HEK293 (cell line): ENCODE measurements at regions not wholly inside any gene's neighbourhood (a gene's known extent, or its start where the extent isn't known, plus 50 kb on each side); places are given as distances from the start of the nearest gene placed in this dataset.
A peak's percentile ranks its signal among the peaks of the same experiment; 100 is the strongest.

Experiments used
- CTCF ChIA-PET: fragments of 350-600 bp; formaldehyde crosslinking; extraction: SDS; loops from one replicate; lab custom pipeline; 2021; ENCODE audit warnings: antibody characterized with exemption; lab: Yijun Ruan, JAX
- POLR2A ChIA-PET: fragments of 300-600 bp; formaldehyde crosslinking; extraction: SDS; loops from one replicate; lab custom pipeline; 2020; ENCODE audit warnings: antibody characterized with exemption, inconsistent platforms; lab: Yijun Ruan, JAX
- H3K27ac ChIP-seq: fragments of 200-500 bp; sonication (Bioruptor generic); 2 replicates; pipeline ENCODE4 v1.5.1; 2014; ENCODE audit warnings: low read depth, low read length, control low read depth, inconsistent platforms; ENCODE audit errors: extremely low read depth
- H3K36me3 ChIP-seq, 2 experiments: fragments of 200-500 bp in 1 of 2; sonication (Bioruptor generic) in 1 of 2; 1 replicate in 1 of 2; 2 replicates in 1 of 2; pipeline ENCODE4 v1.5.1; 2014 to 2017; ENCODE audit warnings: inconsistent platforms in 2 of 2, low read length in 2 of 2; ENCODE audit not compliant: control insufficient read depth in 2 of 2, insufficient read depth in 1 of 2
- H3K4me1 ChIP-seq: fragments of 200-500 bp; sonication (Bioruptor generic); 2 replicates; pipeline ENCODE4 v1.5.1; 2014; ENCODE audit warnings: mild to moderate bottlenecking, low read length, inconsistent platforms; ENCODE audit not compliant: control insufficient read depth, insufficient read depth
- H3K4me3 ChIP-seq: 2 replicates; pipeline ENCODE4 v1.5.1; 2011; ENCODE audit warnings: low read depth, mild to moderate bottlenecking, control low read depth, low read length, moderate library complexity
- H3K9me3 ChIP-seq: fragments of 200-500 bp; sonication (Bioruptor generic); 2 replicates; pipeline ENCODE4 v1.5.1; 2014; ENCODE audit warnings: low read depth, low read length, inconsistent platforms; ENCODE audit not compliant: control insufficient read depth, insufficient read depth
- ATF2 ChIP-seq: fragments of 450-650 bp; formaldehyde crosslinking; IDR thresholded peaks from 2 replicates; pipeline ENCODE4 v1.5.1; 2016; ENCODE audit warnings: missing biosample characterization, missing genetic modification characterization, low read depth
- BCL11A ChIP-seq: fragments of 450-650 bp; formaldehyde crosslinking; IDR thresholded peaks from 2 replicates; pipeline ENCODE4 v1.5.1; 2016; ENCODE audit warnings: low read depth, missing biosample characterization, missing genetic modification characterization
- HOXC10 ChIP-seq: sonication (generic); formaldehyde crosslinking; IDR thresholded peaks from 2 replicates; pipeline ENCODE4 v1.8.1; 2023; ENCODE audit warnings: mild to moderate bottlenecking, missing genetic modification reagents
- KLF10 ChIP-seq: fragments of 450-650 bp; IDR thresholded peaks from 2 replicates; pipeline ENCODE4 v1.5.1; 2018; ENCODE audit warnings: missing biosample characterization, mild to moderate bottlenecking, missing genetic modification characterization
- KLF16 ChIP-seq: fragments of 450-650 bp; formaldehyde crosslinking; IDR thresholded peaks from 2 replicates; pipeline ENCODE4 v1.5.1; 2017; ENCODE audit warnings: missing biosample characterization, missing genetic modification characterization
- MEIS1 ChIP-seq: sonication (generic); formaldehyde crosslinking; IDR thresholded peaks from 2 replicates; pipeline ENCODE4 v1.8.1; 2022; ENCODE audit warnings: missing genetic modification reagents, mild to moderate bottlenecking, borderline replicate concordance
- MYNN ChIP-seq: fragments of 450-650 bp; formaldehyde crosslinking; IDR thresholded peaks from 2 replicates; pipeline ENCODE4 v1.5.1; 2016; ENCODE audit warnings: missing biosample characterization, missing genetic modification characterization, borderline replicate concordance
- OSR2 ChIP-seq: fragments of 450-650 bp; formaldehyde crosslinking; IDR thresholded peaks from 2 replicates; pipeline ENCODE4 v1.5.1; 2016; ENCODE audit warnings: missing biosample characterization, missing genetic modification characterization
- PRDM1 ChIP-seq: fragments of 450-650 bp; formaldehyde crosslinking; IDR thresholded peaks from 2 replicates; pipeline ENCODE4; 2016; ENCODE audit warnings: missing biosample characterization, missing genetic modification characterization
- RBAK ChIP-seq: fragments of 450-650 bp; formaldehyde crosslinking; IDR thresholded peaks from 2 replicates; pipeline ENCODE4 v1.5.1; 2016; ENCODE audit warnings: missing biosample characterization, missing genetic modification characterization
- ZFHX2 ChIP-seq: fragments of 450-650 bp; formaldehyde crosslinking; conservative IDR thresholded peaks from 2 replicates; pipeline ENCODE4 v1.5.1; 2016; ENCODE audit warnings: missing biosample characterization, missing genetic modification characterization
- ZIC2 ChIP-seq: fragments of 450-650 bp; formaldehyde crosslinking; IDR thresholded peaks from 2 replicates; pipeline ENCODE4 v1.5.1; 2016; ENCODE audit warnings: missing biosample characterization, missing genetic modification characterization
- ZNF146 ChIP-seq: fragments of 450-650 bp; formaldehyde crosslinking; IDR thresholded peaks from 2 replicates; pipeline ENCODE4 v1.5.1; 2016; ENCODE audit warnings: missing biosample characterization, missing genetic modification characterization
- ZNF169 ChIP-seq: fragments of 450-650 bp; formaldehyde crosslinking; IDR thresholded peaks from 2 replicates; pipeline ENCODE4 v1.5.1; 2016; ENCODE audit warnings: missing biosample characterization, missing genetic modification characterization
- ZNF48 ChIP-seq: fragments of 450-650 bp; formaldehyde crosslinking; IDR thresholded peaks from 2 replicates; pipeline ENCODE4 v1.5.1; 2016; ENCODE audit warnings: missing biosample characterization, missing genetic modification characterization
- ZNF654 ChIP-seq: fragments of 450-650 bp; formaldehyde crosslinking; IDR thresholded peaks from 2 replicates; pipeline ENCODE4 v1.5.1; 2016; ENCODE audit warnings: low read depth, missing biosample characterization, missing genetic modification characterization
- ZNF785 ChIP-seq: fragments of 450-650 bp; formaldehyde crosslinking; IDR thresholded peaks from 2 replicates; pipeline ENCODE4 v1.5.1; 2016; ENCODE audit warnings: missing biosample characterization, missing genetic modification characterization
- ZNF837 ChIP-seq: fragments of 450-650 bp; formaldehyde crosslinking; IDR thresholded peaks from 2 replicates; pipeline ENCODE4 v1.5.1; 2016; ENCODE audit warnings: missing biosample characterization, missing genetic modification characterization
- ZSCAN5A ChIP-seq: fragments of 450-650 bp; formaldehyde crosslinking; IDR thresholded peaks from 2 replicates; pipeline ENCODE4 v1.5.1; 2016; ENCODE audit warnings: missing biosample characterization, missing genetic modification characterization
- TF ChIP-seq, protein P1 (sequence below): fragments of 450-650 bp; formaldehyde crosslinking; IDR thresholded peaks from 2 replicates; pipeline ENCODE4 v1.5.1; 2016; ENCODE audit warnings: missing biosample characterization, missing genetic modification characterization
- TF ChIP-seq, protein P2 (sequence below): fragments of 450-650 bp; formaldehyde crosslinking; IDR thresholded peaks from 2 replicates; pipeline ENCODE4 v1.5.1; 2016; ENCODE audit warnings: missing biosample characterization, missing genetic modification characterization
- TF ChIP-seq, protein P3 (sequence below): fragments of 450-650 bp; formaldehyde crosslinking; IDR thresholded peaks from 2 replicates; pipeline ENCODE4 v1.5.1; 2016; ENCODE audit warnings: missing biosample characterization, missing genetic modification characterization
- TF ChIP-seq, protein P4 (sequence below): fragments of 450-650 bp; formaldehyde crosslinking; IDR thresholded peaks from 2 replicates; pipeline ENCODE4 v1.5.1; 2016; ENCODE audit warnings: missing biosample characterization, missing genetic modification characterization, borderline replicate concordance

DNA sequence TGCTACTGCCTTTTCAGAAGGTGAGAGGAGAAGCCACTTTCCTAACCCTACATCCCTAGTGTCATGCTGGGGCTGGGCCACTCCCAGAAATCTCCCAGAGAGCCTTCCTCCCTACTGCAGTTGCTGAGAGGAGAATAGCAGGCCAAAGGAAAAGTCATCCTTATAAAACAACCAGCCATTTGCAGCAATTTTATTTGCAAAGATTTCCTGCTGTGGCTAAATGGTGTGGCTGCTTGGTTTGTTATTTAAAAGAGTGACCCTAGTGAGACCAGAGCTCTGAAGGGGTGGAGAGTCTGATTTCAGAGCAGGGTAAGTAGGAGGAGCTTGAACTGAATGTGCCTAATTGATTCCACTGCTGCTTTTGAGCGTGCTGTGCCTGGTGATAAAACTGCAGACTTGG lies 232.0 kb downstream of the GRIN2B start:
- ChIA-PET CTCF (interaction anchor here (1.0 kb wide), 1 partner anchor 233 kb away, joined by 3 read pairs; no protein-coding TSS in a partner anchor), POLR2A (no interaction called here)
- TF ChIP-seq, protein P1, sequence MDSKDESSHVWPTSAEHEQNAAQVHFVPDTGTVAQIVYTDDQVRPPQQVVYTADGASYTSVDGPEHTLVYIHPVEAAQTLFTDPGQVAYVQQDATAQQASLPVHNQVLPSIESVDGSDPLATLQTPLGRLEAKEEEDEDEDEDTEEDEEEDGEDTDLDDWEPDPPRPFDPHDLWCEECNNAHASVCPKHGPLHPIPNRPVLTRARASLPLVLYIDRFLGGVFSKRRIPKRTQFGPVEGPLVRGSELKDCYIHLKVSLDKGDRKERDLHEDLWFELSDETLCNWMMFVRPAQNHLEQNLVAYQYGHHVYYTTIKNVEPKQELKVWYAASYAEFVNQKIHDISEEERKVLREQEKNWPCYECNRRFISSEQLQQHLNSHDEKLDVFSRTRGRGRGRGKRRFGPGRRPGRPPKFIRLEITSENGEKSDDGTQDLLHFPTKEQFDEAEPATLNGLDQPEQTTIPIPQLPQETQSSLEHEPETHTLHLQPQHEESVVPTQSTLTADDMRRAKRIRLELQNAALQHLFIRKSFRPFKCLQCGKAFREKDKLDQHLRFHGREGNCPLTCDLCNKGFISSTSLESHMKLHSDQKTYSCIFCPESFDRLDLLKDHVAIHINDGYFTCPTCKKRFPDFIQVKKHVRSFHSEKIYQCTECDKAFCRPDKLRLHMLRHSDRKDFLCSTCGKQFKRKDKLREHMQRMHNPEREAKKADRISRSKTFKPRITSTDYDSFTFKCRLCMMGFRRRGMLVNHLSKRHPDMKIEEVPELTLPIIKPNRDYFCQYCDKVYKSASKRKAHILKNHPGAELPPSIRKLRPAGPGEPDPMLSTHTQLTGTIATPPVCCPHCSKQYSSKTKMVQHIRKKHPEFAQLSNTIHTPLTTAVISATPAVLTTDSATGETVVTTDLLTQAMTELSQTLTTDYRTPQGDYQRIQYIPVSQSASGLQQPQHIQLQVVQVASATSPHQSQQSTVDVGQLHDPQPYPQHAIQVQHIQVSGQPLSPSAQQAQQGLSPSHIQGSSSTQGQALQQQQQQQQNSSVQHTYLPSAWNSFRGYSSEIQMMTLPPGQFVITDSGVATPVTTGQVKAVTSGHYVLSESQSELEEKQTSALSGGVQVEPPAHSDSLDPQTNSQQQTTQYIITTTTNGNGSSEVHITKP (tag by site-specific recombination) = no peak
- TF ChIP-seq, protein P2, sequence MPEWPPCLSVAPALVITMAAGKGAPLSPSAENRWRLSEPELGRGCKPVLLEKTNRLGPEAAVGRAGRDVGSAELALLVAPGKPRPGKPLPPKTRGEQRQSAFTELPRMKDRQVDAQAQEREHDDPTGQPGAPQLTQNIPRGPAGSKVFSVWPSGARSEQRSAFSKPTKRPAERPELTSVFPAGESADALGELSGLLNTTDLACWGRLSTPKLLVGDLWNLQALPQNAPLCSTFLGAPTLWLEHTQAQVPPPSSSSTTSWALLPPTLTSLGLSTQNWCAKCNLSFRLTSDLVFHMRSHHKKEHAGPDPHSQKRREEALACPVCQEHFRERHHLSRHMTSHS (tag by site-specific recombination) = no peak
- TF ChIP-seq ZIC2 (peak; percentile 27), MEIS1 (CRISPR knock-in tag) (no peak), KLF10 (tag by site-specific recombination) (no peak)
- Histone ChIP-seq H3K9me3 (no peaks in the 10 kb centered on the region), H3K4me3 (no peak overlapping the region), H3K36me3 (no peaks in the 10 kb centered on the region), H3K4me1 (no peaks in the 10 kb centered on the region), H3K27ac (no peak overlapping the region)

GRCh38 chr12:13745111-13745860 lies 236.1 kb downstream of the GRIN2B start:
- TF ChIP-seq ZNF146 = no peak
- TF ChIP-seq ZNF48 (tag by site-specific recombination) = no peak
- no peak for TF ChIP-seq OSR2 (tag by site-specific recombination)
- TF ChIP-seq BCL11A (tag by site-specific recombination) = no peak
- TF ChIP-seq, protein P3, sequence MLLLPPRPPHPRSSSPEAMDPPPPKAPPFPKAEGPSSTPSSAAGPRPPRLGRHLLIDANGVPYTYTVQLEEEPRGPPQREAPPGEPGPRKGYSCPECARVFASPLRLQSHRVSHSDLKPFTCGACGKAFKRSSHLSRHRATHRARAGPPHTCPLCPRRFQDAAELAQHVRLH (tag by site-specific recombination) = no peak
- TF ChIP-seq, protein P4, sequence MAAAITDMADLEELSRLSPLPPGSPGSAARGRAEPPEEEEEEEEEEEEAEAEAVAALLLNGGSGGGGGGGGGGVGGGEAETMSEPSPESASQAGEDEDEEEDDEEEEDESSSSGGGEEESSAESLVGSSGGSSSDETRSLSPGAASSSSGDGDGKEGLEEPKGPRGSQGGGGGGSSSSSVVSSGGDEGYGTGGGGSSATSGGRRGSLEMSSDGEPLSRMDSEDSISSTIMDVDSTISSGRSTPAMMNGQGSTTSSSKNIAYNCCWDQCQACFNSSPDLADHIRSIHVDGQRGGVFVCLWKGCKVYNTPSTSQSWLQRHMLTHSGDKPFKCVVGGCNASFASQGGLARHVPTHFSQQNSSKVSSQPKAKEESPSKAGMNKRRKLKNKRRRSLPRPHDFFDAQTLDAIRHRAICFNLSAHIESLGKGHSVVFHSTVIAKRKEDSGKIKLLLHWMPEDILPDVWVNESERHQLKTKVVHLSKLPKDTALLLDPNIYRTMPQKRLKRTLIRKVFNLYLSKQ (tag by site-specific recombination) = no peak
- TF ChIP-seq PRDM1 (tag by site-specific recombination) = no peak
- TF ChIP-seq KLF16 (tag by site-specific recombination) = no peak
- no peak for TF ChIP-seq ZNF654 (tag by site-specific recombination)
- no peak for TF ChIP-seq RBAK (tag by site-specific recombination)
- TF ChIP-seq ZNF169 (tag by site-specific recombination) = no peak
- TF ChIP-seq ZNF837 = no peak
- TF ChIP-seq ZSCAN5A (tag by site-specific recombination) = no peak
- no peak for TF ChIP-seq MYNN (tag by site-specific recombination)
- TF ChIP-seq ZFHX2 (tag by site-specific recombination) = no peak
- no peak for TF ChIP-seq ZNF785 (tag by site-specific recombination)
- no peak for TF ChIP-seq ATF2
- no peak for TF ChIP-seq HOXC10
- POLR2A ChIA-PET = no interaction called here
- Histone ChIP-seq H3K9me3 (no peaks in the 10 kb centered on the region), H3K4me1 (no peaks in the 10 kb centered on the region), H3K27ac (no peak overlapping the region), H3K36me3 (no peaks in the 10 kb centered on the region), H3K4me3 (no peak overlapping the region)
- CTCF ChIA-PET = no interaction called here
